ENCODE measurements at regions not wholly inside any gene's neighbourhood (a gene's known extent, or its start where the extent isn't known, plus 50 kb on each side); places are given as distances from the start of the nearest gene placed in this dataset.

- DNase-seq: no peak
Measured at GRCh38 chr7:45459476-45459875, 114.7 kb upstream of the ADCY1 start.

GRCh38 chr7:45460379-45460778 is 113.8 kb upstream of the ADCY1 start:
- DNase-seq: no peak

- no peak for DNase-seq
Measured at GRCh38 chr7:45461026-45461425, 113.1 kb upstream of the ADCY1 start.

GRCh38 chr7:45469103-45469502 is 105.1 kb upstream of the ADCY1 start:
- DNase-seq: no peak

GRCh38 chr7:45470031-45470430 is 104.1 kb upstream of the ADCY1 start:
- DNase-seq: no peak

GRCh38 chr7:45479781-45480180 is 94.4 kb upstream of the ADCY1 start:
- no peak for DNase-seq

- no peak for DNase-seq
Measured at GRCh38 chr7:45482451-45482850, 91.7 kb upstream of the ADCY1 start.

- no peak for DNase-seq
Measured at GRCh38 chr7:45484094-45484493, 90.1 kb upstream of the ADCY1 start.

GRCh38 chr7:45486575-45486974 is 87.6 kb upstream of the ADCY1 start:
- DNase-seq: no peak

- DNase-seq: no peak
Measured at GRCh38 chr7:45494885-45495284, 79.3 kb upstream of the ADCY1 start.

- DNase-seq: no peak
Measured at GRCh38 chr7:45495618-45496017, 78.5 kb upstream of the ADCY1 start.

- DNase-seq: no peak
Measured at GRCh38 chr7:45500257-45500656, 73.9 kb upstream of the ADCY1 start.

GRCh38 chr7:45501791-45502190 is 72.4 kb upstream of the ADCY1 start:
- DNase-seq: no peak

GRCh38 chr7:45506059-45506458 is 68.1 kb upstream of the ADCY1 start:
- no peak for DNase-seq

- DNase-seq: no peak
Measured at GRCh38 chr7:45509222-45509621, 64.9 kb upstream of the ADCY1 start.

- no peak for DNase-seq
Measured at GRCh38 chr7:45511721-45512597, 62.2 kb upstream of the ADCY1 start.

GRCh38 chr7:45514944-45515343 is 59.2 kb upstream of the ADCY1 start:
- no peak for DNase-seq

GRCh38 chr7:45515346-45515745 is 58.8 kb upstream of the ADCY1 start:
- DNase-seq: no peak
